Left ventricle myocardium inferior (tissue), 1 donor: ENCODE measurements at regions not wholly inside any gene's neighbourhood (a gene's known extent, or its start where the extent isn't known, plus 50 kb on each side); places are given as distances from the start of the nearest gene placed in this dataset.

ENCODE experiments used
- DNase-seq: peaks from one replicate; pipeline ENCODE4 v3.0.0-alpha.2; 2020
- H3K27ac ChIP-seq: fragments of 200-600 bp; replicated peaks from 2 replicates; pipeline ENCODE4 v1.8.0; 2021
- H3K27me3 ChIP-seq: fragments of 200-600 bp; 2 replicates; pipeline ENCODE4 v1.8.0; 2021; ENCODE audit warnings: low read depth
- H3K36me3 ChIP-seq: fragments of 200-600 bp; 2 replicates; pipeline ENCODE4 v1.8.0; 2021
- H3K4me1 ChIP-seq: fragments of 200-600 bp; 2 replicates; pipeline ENCODE4 v1.8.0; 2021
- H3K4me3 ChIP-seq: fragments of 200-600 bp; 2 replicates; pipeline ENCODE4 v1.8.0; 2021; ENCODE audit warnings: mild to moderate bottlenecking, moderate library complexity
- H3K9me3 ChIP-seq: fragments of 200-600 bp; replicated peaks from 2 replicates; pipeline ENCODE4 v1.8.0; 2021
- CTCF ChIP-seq: fragments of 200-600 bp; IDR thresholded peaks from 2 replicates; pipeline ENCODE4 v1.8.0; 2021; ENCODE audit warnings: antibody characterized with exemption, mild to moderate bottlenecking, borderline replicate concordance
- intact Hi-C: fragments of 100-400 bp; cut with micrococcal nuclease; formaldehyde crosslinking; loops from one replicate; pipeline ENCODE4 v1.11.0; 2022
- donor health status: DM: no; HTN: yes; CAD: no; lungs with severe emphysema.

- H3K4me3 ChIP-seq = no peak overlapping the region
- intact Hi-C loops = no loop called here
- H3K36me3 ChIP-seq = no peaks in the 10 kb centered on the region
- no peak for TF ChIP-seq CTCF
- no peaks in the 10 kb centered on the region for H3K9me3 ChIP-seq
- H3K4me1 ChIP-seq = no peaks in the 10 kb centered on the region
- H3K27ac ChIP-seq = no peak overlapping the region
- no peak for DNase-seq
- H3K27me3 ChIP-seq = no peaks in the 10 kb centered on the region
These were observed 148.5 kb upstream of the TYRP1 start for GRCh38 chr9:12544700-12545099.

DNA sequence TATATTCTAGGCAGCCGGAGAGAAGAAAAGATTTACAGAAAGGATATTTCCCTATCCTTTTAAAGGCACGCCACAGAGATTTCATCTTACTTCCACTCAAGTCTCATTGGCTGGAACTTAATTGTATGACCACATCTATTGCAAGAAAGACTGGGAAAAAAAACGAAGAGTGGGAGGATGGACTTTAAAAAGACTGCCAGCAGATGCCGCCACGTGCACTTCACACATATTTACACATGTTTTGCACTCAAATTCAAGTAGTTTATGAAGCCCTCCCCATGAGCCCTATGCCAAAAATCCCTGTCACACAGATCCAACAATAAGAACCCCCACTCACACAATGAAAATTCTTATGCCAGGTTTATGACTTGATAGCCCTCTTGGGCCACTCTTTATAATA, 138.5 kb upstream of the TYRP1 start:
- intact Hi-C loops = no loop called here
- Histone ChIP-seq H3K27ac (no peak overlapping the region), H3K27me3 (peaks cover under 1% of the 10 kb centered on the region), H3K4me3 (no peak overlapping the region), H3K36me3 (no peaks in the 10 kb centered on the region), H3K9me3 (no peaks in the 10 kb centered on the region), H3K4me1 (no peaks in the 10 kb centered on the region)
- no peak for DNase-seq
- peak; percentile 21 for TF ChIP-seq CTCF

DNA sequence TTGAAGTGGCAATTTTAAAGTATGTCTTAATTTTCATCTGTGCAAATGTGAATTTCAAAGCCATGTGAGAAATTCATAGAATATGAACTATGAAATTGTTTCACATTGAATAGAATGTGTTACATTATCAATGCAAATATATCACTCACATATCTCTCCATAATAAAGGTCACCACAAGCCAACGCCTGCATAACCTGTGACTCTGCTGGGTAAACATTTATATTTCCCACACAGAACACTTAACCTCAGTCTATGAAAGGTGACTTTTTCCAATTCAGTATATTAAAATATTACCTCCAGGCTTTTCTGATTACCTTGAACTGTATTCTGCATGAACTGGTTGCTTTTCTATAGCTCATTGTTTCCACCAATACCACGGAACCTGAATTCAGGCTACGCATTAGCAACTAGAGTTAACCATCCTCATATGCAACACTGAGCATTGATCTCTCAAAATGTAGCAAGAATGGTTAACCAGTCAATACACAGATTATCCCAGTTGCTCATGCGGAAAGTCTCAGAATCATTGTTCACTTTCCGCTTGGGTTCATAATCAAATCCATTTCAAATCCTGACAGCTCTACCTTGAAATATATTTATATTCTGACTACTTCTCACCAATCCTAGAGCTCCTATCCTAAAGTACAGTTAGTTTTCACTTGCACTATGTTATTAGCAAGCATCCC, 126.6 kb upstream of the TYRP1 start:
- intact Hi-C loops = no loop called here

GRCh38 chr9:12584656-12585522, 108.3 kb upstream of the TYRP1 start:
- no peaks in the 10 kb centered on the region for H3K4me1 ChIP-seq
- intact Hi-C loops = no loop called here

More for the DNA sequence above, 126.6 kb upstream of the TYRP1 start:
- Histone ChIP-seq H3K27ac (no peak overlapping the region), H3K4me3 (no peak overlapping the region), H3K4me1 (no peaks in the 10 kb centered on the region), H3K36me3 (no peaks in the 10 kb centered on the region), H3K27me3 (peaks cover 4% of the 10 kb centered on the region), H3K9me3 (peaks cover 7% of the 10 kb centered on the region)
- TF ChIP-seq CTCF = no peak
- no peak for DNase-seq

GRCh38 chr9:12595400-12595799, 97.8 kb upstream of the TYRP1 start:
- H3K4me3 ChIP-seq = no peak overlapping the region
- intact Hi-C loops = no loop called here
- H3K4me1 ChIP-seq = no peaks in the 10 kb centered on the region
- no peaks in the 10 kb centered on the region for H3K9me3 ChIP-seq
- H3K36me3 ChIP-seq = no peaks in the 10 kb centered on the region
- H3K27ac ChIP-seq = no peak overlapping the region
- no peaks in the 10 kb centered on the region for H3K27me3 ChIP-seq
- no peak for DNase-seq
- TF ChIP-seq CTCF = no peak

More at GRCh38 chr9:12584656-12585522, 108.3 kb upstream of the TYRP1 start:
- H3K27ac ChIP-seq = no peak overlapping the region
- no peak for DNase-seq
- no peak for TF ChIP-seq CTCF
- H3K27me3 ChIP-seq = no peaks in the 10 kb centered on the region
- no peak overlapping the region for H3K4me3 ChIP-seq
- no peaks in the 10 kb centered on the region for H3K9me3 ChIP-seq
- no peaks in the 10 kb centered on the region for H3K36me3 ChIP-seq
